GM19463 (cell line): ENCODE measurements at regions not wholly inside any gene's neighbourhood (a gene's known extent, or its start where the extent isn't known, plus 50 kb on each side); places are given as distances from the start of the nearest gene placed in this dataset.
"Not testable (repeated sequence)": the region's sequence is repeated elsewhere in the genome, so short reads cannot be mapped to it uniquely, and the experiment has no call there.

Source experiments
- ATAC-seq: cut with Tn5 transposase; IDR thresholded peaks from one replicate; pipeline ENCODE4 v1.9.1; 2021; ENCODE audit warnings: mild to moderate bottlenecking, moderate library complexity; ENCODE audit not compliant: unreplicated experiment

DNA sequence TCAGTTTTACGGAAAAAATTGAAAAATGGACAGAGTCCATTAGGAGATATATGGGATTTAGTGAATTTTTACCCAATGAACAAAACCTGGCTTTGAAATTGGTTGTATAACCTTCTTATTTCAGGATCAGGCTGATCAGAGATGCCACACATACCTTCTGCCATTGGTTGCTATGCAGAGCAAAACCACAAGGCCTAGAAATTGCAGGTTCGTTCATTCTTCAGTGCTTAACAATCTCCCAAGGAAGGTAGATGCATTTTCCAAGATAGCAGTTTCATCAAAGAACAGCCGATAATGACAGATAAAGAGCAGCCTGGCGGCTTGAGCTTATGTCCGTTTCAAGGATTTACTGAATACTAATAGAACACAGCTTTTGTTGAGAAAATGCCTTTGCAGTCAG lies 868.8 kb downstream of the EPHA4 start:
- no peak for ATAC-seq

DNA sequence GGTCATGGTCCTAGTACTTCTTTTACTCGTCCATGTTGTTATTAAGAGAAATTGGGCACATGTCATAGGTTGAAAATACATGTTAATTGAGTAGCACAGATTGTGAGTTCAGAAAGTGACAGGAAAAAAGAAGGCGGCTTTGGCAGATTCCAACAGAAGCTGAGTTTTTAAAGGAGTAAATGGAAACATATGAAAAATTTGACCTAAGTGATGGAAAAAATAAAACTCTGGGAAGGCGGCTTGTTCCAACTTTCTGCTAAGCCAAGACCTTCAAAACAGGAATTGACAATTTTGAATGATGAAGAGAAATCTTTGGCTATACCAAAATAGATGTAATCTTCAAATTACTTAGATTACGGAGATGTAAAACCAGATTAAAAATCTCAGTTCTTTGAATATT lies 868.0 kb downstream of the EPHA4 start:
- no peak for ATAC-seq

DNA sequence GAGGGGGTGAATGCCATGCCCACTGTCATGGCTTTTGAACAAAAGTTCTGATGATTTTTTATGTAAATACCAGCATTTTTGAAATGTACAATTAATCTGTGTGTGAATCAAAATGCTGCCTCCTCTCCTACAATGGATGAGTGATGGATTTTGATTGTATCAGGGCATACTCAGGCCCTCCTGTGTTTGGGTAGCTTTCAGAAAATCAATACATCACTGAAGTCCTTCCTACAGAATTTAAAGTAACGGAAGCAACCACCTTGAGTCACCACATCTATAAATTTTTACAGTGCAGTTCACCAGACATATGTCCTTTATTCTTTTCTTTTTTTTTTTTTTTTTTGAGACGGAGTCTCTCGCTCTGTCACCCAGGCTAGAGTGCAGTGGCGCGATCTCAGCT lies 867.3 kb downstream of the EPHA4 start:
- no peak for ATAC-seq

DNA sequence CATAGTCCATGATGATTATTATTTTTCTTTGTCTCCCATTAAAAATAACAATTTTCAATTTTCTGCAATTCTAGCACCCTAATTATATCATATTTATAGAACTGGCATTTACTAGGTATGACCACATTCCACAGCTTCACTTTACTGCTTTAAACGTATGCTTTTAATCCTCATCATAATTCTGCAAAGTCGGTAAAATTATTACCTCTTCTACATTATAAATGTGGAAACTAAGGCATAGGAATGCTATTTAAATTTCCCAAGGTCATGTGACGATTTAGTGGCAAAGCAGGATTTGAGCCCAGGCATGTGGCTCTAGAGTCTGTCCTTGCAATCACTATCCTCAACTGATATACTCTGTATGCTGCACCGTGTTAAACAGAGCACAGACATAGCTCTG lies 866.4 kb downstream of the EPHA4 start:
- ATAC-seq = no peak

DNA sequence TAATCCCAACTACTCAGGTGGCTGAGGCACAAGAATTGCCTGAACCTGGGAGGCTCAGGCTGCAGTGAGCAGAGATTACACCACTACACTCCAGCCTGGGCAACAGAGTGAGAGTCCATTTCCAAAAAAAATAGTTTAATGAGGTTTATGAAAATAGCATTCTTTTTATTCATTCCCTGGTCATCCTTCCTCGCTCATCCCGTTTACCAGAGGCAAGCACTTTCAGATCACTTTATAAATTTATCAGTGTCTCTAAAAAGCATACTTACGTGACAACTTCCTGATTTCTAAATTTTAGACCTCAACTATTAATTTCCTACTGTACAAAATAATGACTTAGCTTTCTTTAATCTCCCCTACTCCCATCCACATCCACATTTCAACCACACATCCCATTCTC lies 864.8 kb downstream of the EPHA4 start:
- no peak for ATAC-seq

DNA sequence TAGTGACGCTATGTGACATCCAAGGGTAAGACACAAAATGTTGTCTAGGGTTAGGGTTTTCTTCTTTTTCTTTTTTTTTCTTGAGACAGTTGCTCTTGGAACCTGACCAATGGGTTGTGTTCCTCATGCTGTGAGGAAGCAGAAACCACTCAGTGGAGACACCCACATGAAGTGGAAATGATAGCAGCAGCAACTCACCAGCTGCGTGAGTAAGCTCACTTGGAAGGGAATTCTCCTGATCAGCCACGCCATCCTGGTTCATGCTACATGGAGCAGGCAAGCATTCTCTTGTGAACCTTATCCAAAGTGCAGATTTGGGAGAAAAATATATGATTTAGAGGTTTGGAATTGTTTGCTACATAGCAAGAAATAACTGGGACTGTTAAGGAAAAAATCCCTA lies 863.7 kb downstream of the EPHA4 start:
- ATAC-seq = no peak

DNA sequence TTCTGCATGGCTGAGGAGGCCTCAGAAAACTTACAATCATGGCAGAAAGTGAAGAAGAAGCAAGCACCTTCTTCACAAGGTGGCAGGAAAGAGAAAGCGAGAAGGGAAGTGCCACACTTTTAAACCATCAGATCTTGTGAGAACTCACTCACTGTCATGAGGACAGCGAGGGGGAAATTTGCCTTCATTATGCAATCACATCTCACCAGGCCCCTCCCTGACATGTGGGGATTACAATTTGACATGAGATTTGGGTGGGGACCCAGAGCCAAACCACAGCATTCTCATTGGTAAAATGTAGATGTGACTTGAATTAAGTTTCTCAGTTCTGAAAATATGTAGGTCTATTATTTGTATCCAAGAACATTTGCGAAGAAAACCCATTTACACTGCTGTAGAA lies 854.8 kb downstream of the EPHA4 start:
- ATAC-seq = no peak

DNA sequence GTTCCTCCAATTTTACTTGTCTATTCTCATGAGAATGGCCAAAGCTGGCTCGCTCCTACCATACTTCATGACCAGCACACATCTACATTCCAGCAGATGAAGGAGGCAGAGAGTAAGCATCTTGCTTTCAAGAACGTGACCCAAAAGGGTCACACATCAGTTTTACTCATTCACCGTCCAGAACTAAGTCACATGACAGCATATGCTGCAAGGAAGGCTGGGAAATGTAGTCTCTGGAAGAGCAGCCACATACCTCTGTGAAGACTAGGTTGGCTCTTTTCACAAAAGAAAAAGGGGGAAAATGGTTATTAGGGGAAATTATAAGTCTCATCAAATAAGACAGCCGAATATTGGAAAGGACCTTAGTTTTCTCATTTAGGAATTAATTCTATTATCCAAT lies 835.3 kb downstream of the EPHA4 start:
- ATAC-seq = no peak

DNA sequence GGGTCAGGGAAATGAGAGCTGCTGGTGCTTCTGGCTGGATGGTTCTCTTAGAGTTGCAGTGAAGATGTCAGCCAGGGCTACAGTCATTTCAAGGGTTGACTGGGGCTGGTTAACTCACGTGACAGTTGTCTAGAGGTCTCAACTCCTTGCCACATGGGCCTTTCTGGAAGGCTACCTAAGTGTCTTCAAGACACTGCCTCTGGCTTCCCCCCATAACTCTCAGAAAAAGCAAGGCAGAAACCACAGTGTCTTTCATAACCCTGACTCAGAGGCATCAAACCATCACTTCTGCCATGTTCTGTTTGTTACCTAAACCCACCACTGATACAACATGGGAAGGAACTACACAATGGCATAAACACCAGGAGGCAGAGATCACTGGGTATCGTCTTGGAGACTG lies 828.9 kb downstream of the EPHA4 start:
- no peak for ATAC-seq

DNA sequence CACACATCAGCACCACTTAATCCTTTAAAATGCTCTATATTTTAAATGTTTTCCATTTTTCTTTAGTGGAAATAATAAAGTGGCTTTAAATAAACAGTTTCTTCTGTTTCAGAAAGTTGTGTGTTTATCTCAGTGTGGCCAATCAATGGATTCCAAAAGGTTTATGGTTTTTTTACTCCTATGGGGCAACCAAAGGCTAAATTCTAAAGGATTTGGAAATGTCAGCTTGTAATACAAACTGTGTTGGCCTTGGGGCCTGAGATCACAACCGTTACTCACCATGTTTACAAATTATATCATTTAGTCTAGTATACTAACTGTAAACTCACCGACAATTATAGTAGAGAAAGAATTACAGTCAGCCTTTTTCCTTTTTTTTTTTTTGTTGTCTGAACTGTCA lies 827.2 kb downstream of the EPHA4 start:
- ATAC-seq = no peak

DNA sequence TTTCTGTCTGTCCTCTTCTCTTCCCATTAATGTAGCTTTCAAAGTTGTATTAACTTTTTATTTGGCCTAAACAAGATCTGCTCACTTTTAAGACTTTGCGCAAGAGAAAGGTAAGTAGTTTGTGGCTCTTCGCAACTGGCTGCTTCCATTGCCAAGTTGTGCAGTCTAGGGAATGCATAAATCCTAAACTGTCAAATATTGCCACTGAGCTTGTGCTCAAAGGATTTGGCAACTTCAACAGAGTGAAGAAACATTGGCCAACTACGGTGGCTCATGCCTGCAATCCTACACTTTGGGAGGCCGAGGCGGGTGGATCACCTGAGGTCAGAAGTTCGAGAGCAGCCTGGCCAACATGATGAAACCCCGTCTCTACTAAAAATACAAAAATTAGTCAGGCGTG lies 826.4 kb downstream of the EPHA4 start:
- no peak for ATAC-seq

DNA sequence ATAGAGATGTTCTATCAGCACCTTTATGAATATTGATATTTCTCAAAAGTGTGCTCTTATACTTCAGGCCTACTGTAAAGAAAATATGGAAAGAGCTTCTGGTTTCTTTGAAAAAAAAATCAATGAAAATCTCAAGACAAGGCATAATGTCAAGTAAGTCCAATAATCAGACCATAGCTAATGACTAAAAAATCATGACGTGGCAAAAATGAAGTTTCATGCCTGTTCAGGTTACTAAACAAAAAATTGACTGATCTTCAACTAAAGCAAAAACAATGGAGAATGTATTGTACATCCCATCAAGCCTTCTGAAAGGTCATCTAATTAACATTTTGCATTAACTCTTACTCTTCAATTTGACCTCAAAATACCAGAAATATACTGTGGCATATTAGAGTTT lies 824.4 kb downstream of the EPHA4 start:
- no peak for ATAC-seq

DNA sequence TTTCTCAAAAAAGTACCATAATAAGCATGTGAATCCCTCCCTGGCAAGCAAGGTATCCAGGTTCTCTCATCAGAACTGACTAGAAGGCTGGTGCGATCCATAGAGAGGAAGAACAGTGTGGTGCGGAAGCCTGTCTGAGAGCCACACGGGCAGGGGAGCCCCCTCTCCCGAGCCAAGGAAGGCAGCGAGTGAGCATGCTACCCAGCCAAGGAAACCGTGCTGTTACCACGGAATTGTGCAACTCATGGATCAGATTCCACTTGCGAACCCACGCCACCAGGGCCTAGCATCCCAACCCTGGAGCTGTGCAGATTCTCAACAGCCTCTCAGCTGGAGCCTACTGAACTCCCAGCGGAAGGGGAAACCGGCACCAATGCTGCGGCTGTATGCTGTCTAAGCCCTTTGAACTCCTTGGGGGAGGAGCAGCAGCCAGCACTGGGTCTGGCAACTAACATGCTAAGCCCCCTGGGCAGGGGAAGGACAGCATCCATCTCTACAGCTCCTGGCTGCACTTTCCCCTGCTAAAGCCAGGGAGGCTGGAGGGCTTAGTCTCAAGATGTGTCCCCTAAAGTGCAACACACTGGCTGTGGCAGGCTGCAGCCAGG lies 823.1 kb downstream of the EPHA4 start:
- no peak for ATAC-seq

DNA sequence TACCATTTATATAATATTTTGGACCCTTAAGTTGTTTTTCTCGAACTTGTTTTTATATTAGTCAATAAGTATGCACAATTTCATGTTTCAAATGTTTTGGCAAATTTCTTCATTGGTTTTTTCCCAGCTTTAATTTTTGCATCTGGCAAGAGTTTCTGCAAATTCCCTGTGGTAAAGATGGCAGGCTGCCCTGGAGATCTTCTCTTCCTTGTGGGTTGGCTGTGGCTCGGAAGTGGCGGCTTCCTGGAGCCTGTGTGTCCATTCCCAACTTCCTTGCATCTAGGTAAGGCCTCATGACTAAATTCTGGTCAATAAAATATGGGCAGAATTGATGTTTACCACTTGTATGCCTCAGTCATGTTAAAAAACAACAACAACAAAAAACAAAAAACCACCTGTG lies 818.6 kb downstream of the EPHA4 start:
- ATAC-seq = no peak

DNA sequence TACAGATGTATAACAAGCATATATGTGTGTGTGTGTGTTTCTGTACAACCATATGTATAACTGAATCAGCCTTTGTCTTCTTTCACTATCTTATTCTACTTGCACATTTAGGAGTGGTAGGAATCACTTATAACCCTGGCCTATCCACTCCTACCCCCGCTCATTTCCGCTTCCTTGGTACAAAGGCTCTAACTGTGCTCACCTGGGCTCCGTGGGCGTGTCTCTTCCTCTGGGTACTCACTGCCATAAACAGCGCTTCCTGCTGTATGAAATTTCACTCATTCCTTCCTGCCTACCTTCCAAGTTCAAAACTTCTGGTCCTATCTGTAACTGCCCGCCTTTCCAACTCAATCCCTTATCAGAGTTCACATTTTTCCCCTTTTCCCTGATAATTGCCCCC lies 815.5 kb downstream of the EPHA4 start:
- ATAC-seq = no peak

DNA sequence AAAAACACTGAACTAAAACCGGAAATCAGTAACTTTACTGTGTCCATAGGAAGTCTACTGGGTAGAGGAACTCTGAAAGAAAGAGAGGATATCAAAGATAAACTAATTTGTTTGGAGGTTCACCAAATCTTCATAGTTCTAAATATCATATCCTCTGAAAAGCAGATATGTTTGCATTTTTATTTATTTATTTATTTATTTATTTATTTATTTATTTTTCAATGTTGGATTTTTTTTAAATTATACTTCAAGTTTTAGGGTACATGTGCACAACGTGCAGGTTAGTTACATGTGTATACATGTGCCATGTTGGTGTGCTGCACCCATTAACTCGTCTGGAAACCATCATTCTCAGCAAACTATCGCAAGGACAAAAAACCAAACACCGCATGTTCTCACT lies 813.7 kb downstream of the EPHA4 start:
- ATAC-seq = not testable (repeated sequence)

DNA sequence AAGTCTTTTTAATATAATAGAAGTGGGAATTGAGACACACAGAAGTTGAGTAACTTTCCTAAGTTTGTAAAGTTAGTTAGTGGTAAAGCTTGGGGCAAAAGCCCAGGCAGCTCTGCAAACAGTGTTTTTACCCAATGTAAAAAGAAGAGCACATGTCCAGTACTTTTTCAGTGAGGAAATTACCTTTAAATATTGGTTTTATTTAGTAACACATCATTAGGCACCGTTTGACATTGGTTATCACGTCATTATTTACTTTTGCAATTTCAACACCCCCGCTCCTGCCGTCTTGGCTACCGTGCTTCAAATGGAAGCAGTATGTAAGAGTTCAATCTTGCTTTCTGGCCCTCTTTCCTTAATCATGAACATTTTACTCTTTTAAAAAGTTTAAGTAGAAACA lies 807.9 kb downstream of the EPHA4 start:
- ATAC-seq = no peak

DNA sequence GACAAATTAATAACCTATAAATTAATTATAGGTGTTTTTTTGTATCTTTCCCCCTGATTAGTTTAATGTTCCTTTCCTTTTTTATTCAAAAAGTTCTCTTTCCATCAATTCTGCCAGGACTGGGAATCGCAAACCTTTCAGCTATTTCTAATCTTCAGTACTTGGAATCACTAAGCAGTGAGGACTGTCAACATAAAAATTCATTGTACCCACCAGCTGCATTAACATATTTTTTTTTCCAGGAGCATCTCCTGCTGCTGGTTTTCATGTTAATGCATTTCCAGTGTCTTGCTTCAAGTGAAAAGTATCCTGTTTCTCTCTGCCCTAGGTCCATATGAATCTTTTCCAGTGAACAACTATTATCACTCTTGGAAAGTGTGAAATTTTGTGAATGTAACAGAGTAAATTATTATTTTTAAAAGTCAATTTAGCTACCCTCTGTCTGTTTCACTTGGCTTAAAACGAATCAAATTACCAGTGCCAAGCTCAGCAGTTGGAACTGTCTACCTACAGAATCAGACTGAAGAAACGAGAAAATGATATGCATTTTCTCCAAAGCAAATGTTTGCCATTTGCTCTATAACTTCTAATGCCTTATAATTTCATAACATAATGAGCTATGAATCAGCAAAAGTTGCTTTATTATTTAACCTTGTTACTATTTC lies 804.4 kb downstream of the EPHA4 start:
- no peak for ATAC-seq

DNA sequence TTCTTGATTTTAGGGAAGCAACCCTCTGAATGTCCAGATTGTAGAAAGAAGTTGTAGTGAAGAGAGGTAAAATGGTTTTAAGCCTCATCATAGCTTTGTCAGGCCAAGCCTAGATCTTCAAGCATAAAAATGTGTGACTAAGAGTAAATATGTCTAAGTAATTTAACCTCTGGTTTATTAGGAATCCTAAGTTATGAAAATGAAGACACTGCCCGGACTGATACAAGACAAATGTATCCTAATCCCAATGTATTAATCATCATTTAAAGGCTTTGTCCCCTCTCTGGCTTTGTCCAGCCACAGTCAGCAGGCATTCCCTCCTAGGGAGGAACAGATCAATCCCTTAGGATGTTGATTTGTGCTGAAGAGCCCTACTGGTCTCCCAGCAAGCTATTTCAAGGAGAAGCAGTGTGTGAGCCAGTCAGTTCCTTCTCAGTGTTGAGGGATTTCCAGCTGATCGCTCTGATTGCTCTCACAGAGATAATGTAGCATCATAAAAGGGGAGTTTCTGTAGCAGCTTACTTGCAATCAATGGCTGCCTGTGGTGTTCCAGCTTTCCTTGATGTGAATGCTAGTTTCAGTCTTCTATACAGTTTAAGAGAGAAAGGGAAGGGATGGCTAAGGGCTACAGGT lies 796.1 kb downstream of the EPHA4 start:
- ATAC-seq = no peak

DNA sequence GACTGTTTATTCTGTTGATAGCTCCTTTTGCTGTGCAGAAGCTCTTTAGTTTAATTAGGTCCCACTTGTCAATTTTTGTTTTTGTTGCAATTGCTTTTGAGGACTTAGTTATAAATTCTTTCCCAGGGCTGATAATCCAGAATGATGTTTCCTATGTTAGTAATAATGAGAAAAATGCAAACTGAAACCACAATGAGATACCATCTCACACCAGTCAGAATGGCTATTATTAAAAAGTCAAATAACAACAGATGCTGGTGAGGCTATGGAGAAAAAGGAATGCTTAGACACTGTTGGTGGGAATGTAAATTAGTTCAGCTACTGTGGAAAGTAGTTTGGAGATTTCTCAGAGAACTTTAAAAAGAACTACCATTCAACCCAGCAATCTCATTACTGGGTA lies 793.0 kb downstream of the EPHA4 start:
- not testable (repeated sequence) for ATAC-seq

DNA sequence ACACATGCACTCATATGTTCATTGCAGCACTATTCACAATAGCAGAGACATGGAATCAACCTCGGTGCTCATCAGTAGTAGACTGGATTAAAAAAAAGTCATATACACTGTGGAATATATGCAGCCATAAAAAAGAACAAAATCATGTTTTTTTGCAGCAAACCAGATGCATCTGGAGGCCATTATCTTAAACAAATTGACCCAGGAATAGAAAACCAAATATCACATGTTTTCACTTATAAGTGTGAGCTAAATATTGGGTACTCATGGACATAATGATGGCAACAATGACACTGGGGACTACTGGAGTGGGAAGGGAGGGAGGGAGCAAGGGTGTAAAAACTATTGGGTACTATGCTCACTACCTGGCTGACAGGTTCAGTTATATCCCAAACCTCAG lies 792.6 kb downstream of the EPHA4 start:
- ATAC-seq = no peak

DNA sequence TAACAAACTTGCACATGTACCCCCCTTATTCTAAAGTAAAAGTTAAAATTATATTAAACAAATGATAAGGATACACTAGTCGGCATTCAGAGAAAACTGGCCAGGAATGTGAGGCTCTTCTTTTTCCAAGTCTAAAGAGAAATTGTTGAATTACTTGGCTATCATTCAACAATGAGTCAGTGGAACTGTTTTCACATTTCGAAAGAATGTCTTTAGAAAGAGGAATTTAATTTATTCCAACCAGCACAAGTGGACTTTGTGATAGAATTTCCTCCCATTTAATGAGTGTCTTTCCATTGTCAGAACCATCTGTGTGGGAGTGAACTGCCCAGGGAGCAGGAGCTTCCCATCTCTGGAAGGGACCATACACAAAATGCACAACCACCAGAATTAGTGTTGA lies 792.2 kb downstream of the EPHA4 start:
- no peak for ATAC-seq
